ENCODE measurements at regions not wholly inside any gene's neighbourhood (a gene's known extent, or its start where the extent isn't known, plus 50 kb on each side); places are given as distances from the start of the nearest gene placed in this dataset.

GRCh38 chr14:84209031-84209430, 1320.9 kb upstream of the FLRT2 start:
- TF ChIP-seq POLR2A (IDR thresholded peaks at IDR 0.05; ENCODE audit: low read depth, low read length) = no peak
- no peak for TF ChIP-seq POLR2AphosphoS5 (IDR thresholded peaks at IDR 0.05; ENCODE audit: low read depth, low read length)
- no peak for TF ChIP-seq PAX5 (IDR thresholded peaks at IDR 0.05; ENCODE audit: insufficient read depth, low read length, severe bottlenecking)
- TF ChIP-seq POU2F2 (IDR thresholded peaks at IDR 0.05; ENCODE audit: low read depth, low read length) = no peak
- TF ChIP-seq TAF1 (IDR thresholded peaks at IDR 0.05; ENCODE audit: low read depth, low read length) = no peak

Measured in GM12891 (cell line).